B cell (primary cell): ENCODE measurements at regions not wholly inside any gene's neighbourhood (a gene's known extent, or its start where the extent isn't known, plus 50 kb on each side); places are given as distances from the start of the nearest gene placed in this dataset.

ENCODE experiments used
- ATAC-seq: fragments of 200-7000 bp; cut with Tn5 transposase; one replicate; pipeline ENCODE4 v1.10.0; 2021; ENCODE audit warnings: low read depth, mild to moderate bottlenecking, moderate number of reproducible peaks, moderate library complexity
- CTCF ChIA-PET: fragments of 350-600 bp; sonication (Branson Sonifier 250); formaldehyde crosslinking; loops from one replicate; lab custom pipeline; 2021; ENCODE audit warnings: antibody characterized with exemption, inconsistent platforms; lab: Charles Lee
- POLR2A ChIA-PET: fragments of 350-600 bp; sonication (Branson Sonifier 250); formaldehyde crosslinking; loops from one replicate; lab custom pipeline; 2021; ENCODE audit warnings: antibody characterized with exemption; lab: Charles Lee
- DNase-seq: peaks from one replicate; pipeline ENCODE4 v3.0.0; 2013
- H2AFZ ChIP-seq: 2 replicates; pipeline ENCODE4 v1.6.1; 2012; ENCODE audit warnings: mild to moderate bottlenecking, low read depth, low read length; ENCODE audit not compliant: insufficient read depth, poor library complexity, severe bottlenecking
- H3K27ac ChIP-seq, 2 donors: 1 replicate in 1 of 2; 2 replicates in 1 of 2; pipeline ENCODE4 v1.5.1; 2012 to 2013; ENCODE audit warnings: low read length in 2 of 2, mild to moderate bottlenecking in 2 of 2, moderate library complexity in 1 of 2
- H3K27me3 ChIP-seq, 4 experiments: fragments of 200-600 bp in 1 of 4; sonication (generic) in 1 of 4; replicated peaks in 1 of 4; 1 replicate in 2 of 4; 2 replicates in 2 of 4; pipeline versions ENCODE4 v1.6.1 to v1.7.0; 2013 to 2016; ENCODE audit warnings: low read length in 3 of 4, mild to moderate bottlenecking in 2 of 4, mixed read lengths in 1 of 4, moderate library complexity in 1 of 4; ENCODE audit not compliant: insufficient read depth in 4 of 4, control insufficient read depth in 3 of 4; ENCODE audit errors: control extremely low read depth in 1 of 4
- H3K36me3 ChIP-seq, 2 experiments: replicated peaks in 1 of 2; 1 replicate in 1 of 2; 2 replicates in 1 of 2; pipeline versions ENCODE4 v1.6.1 to v1.7.1; 2013; ENCODE audit warnings: low read length in 1 of 2; ENCODE audit not compliant: insufficient read depth in 2 of 2, control insufficient read depth in 1 of 2; ENCODE audit errors: control extremely low read depth in 1 of 2, extremely low read depth in 1 of 2
- H3K4me1 ChIP-seq, 2 donors: fragments of 200-600 bp in 1 of 2; sonication (generic) in 1 of 2; 1 replicate in 1 of 2; 2 replicates in 1 of 2; pipeline versions ENCODE4 v1.5.1 to v1.6.1; 2013 to 2017; ENCODE audit warnings: low read length in 2 of 2; ENCODE audit not compliant: control insufficient read depth in 2 of 2, insufficient read depth in 2 of 2
- H3K4me2 ChIP-seq: replicated peaks from 2 replicates; pipeline ENCODE3; 2012; ENCODE audit warnings: mild to moderate bottlenecking, low read depth, low read length; ENCODE audit not compliant: poor library complexity, severe bottlenecking
- H3K4me3 ChIP-seq, 5 experiments: fragments of 200-600 bp in 1 of 5; sonication (generic) in 1 of 5; 1 replicate in 3 of 5; 2 replicates in 2 of 5; pipeline versions ENCODE4 v1.5.1 to v1.7.0; 2011 to 2016; ENCODE audit warnings: low read length in 4 of 5, mild to moderate bottlenecking in 4 of 5, low read depth in 2 of 5, control low read depth in 1 of 5, moderate library complexity in 1 of 5; ENCODE audit not compliant: insufficient read depth in 1 of 5; ENCODE audit errors: control extremely low read depth in 1 of 5, extremely low read depth in 1 of 5
- H3K79me2 ChIP-seq: fragments of 200-600 bp; sonication (generic); one replicate; pipeline ENCODE4 v1.6.0; 2016; ENCODE audit warnings: low read length; ENCODE audit not compliant: control insufficient read depth, insufficient read depth
- H3K9ac ChIP-seq: fragments of 200-600 bp; sonication (generic); 2 replicates; pipeline ENCODE4 v1.6.1; 2017; ENCODE audit warnings: mild to moderate bottlenecking, low read length, moderate library complexity
- H3K9me3 ChIP-seq, 3 donors: one replicate each; pipeline versions ENCODE4 v1.6.1 to v1.7.1; 2013; ENCODE audit warnings: low read length in 2 of 3; ENCODE audit not compliant: control insufficient read depth in 2 of 3, insufficient read depth in 1 of 3; ENCODE audit errors: control extremely low read depth in 1 of 3
- H4K20me1 ChIP-seq: 2 replicates; pipeline ENCODE4 v1.6.0; 2012; ENCODE audit warnings: mild to moderate bottlenecking, low read length; ENCODE audit not compliant: insufficient read depth, control insufficient read depth, poor library complexity, severe bottlenecking
- H3K27ac Mint-ChIP-seq: one replicate; pipeline ENCODE4 v1.8.0; 2021; ENCODE audit warnings: mixed read lengths
- H3K27me3 Mint-ChIP-seq: one replicate; pipeline ENCODE4 v1.8.0; 2021; ENCODE audit warnings: mixed read lengths
- H3K4me1 Mint-ChIP-seq: one replicate; pipeline ENCODE4 v1.8.0; 2021; ENCODE audit warnings: mixed read lengths
- H3K4me3 Mint-ChIP-seq: one replicate; pipeline ENCODE4 v1.8.0; 2021; ENCODE audit warnings: mixed read lengths
- H3K9me3 Mint-ChIP-seq: one replicate; pipeline ENCODE4 v1.8.0; 2022; ENCODE audit warnings: mixed read lengths; ENCODE audit not compliant: insufficient read depth
- EZH2 ChIP-seq: IDR thresholded peaks from 2 replicates; pipeline ENCODE4 v1.6.1; 2012; ENCODE audit warnings: borderline replicate concordance, low read depth, mild to moderate bottlenecking, moderate library complexity, low read length; ENCODE audit not compliant: insufficient read depth, poor library complexity, severe bottlenecking
- WGBS: methylation state at CpG from one replicate; pipeline ENCODE4 v1.1.5; 2013; ENCODE audit warnings: missing lambda C conversion rate; ENCODE audit not compliant: insufficient coverage; 5-methylcytosine and 5-hydroxymethylcytosine counted together
- intact Hi-C: fragments of 100-400 bp; cut with micrococcal nuclease; formaldehyde crosslinking; loops from one replicate; pipeline ENCODE4 v1.10.0; 2022
- TF ChIP-seq, protein P1 (sequence below): fragments of 200-600 bp; IDR thresholded peaks from one replicate; pipeline ENCODE4 v1.8.0; 2022; ENCODE audit warnings: antibody characterized with exemption, mild to moderate bottlenecking

DNA sequence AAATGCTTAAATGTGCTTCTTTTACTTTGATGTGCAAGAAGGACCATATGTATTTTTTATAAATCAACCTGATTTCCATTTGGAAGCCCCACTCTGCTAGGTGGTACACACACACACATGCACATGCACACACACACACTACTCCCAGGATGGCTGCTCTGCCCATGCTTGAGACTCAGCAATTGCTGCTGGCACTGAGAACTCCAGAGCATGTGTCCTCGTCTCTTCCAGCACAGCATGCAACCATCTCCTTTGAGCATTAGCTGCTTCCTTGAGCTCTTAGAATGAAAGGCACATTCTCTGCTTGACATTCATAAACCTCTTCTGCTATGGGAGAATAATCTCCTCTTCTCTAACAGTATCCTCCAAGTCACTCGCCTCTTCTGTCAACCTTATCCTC lies 115.9 kb downstream of the FEM1C start:
- Histone ChIP-seq H3K27me3 (no peaks in the 10 kb centered on the region), H3K9me3 (no peaks in the 10 kb centered on the region), H2AFZ (no peak overlapping the region), H3K4me1 (no peaks in the 10 kb centered on the region), H3K36me3 (no peaks in the 10 kb centered on the region), H4K20me1 (no peaks in the 10 kb centered on the region), H3K4me3 (no peak overlapping the region), H3K27ac (no peak overlapping the region), H3K9ac (no peak overlapping the region), H3K4me2 (no peak overlapping the region), H3K79me2 (no peaks in the 10 kb centered on the region)
- intact Hi-C loops, result no loop called here
- ATAC-seq, result no peak
- WGBS, result no CpG with 5 or more reads among the region's 2 CpGs
- Mint-ChIP-seq H3K27me3 (no peaks in the 10 kb centered on the region), H3K4me3 (no peak overlapping the region), H3K9me3 (no peaks in the 10 kb centered on the region), H3K4me1 (peaks cover 4% of the 10 kb centered on the region), H3K27ac (no peak overlapping the region)
- TF ChIP-seq, protein P1, sequence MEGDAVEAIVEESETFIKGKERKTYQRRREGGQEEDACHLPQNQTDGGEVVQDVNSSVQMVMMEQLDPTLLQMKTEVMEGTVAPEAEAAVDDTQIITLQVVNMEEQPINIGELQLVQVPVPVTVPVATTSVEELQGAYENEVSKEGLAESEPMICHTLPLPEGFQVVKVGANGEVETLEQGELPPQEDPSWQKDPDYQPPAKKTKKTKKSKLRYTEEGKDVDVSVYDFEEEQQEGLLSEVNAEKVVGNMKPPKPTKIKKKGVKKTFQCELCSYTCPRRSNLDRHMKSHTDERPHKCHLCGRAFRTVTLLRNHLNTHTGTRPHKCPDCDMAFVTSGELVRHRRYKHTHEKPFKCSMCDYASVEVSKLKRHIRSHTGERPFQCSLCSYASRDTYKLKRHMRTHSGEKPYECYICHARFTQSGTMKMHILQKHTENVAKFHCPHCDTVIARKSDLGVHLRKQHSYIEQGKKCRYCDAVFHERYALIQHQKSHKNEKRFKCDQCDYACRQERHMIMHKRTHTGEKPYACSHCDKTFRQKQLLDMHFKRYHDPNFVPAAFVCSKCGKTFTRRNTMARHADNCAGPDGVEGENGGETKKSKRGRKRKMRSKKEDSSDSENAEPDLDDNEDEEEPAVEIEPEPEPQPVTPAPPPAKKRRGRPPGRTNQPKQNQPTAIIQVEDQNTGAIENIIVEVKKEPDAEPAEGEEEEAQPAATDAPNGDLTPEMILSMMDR, result no peak
- no peak for TF ChIP-seq EZH2
- ChIA-PET CTCF (no interaction called here), POLR2A (no interaction called here)
- no peak for DNase-seq

DNA sequence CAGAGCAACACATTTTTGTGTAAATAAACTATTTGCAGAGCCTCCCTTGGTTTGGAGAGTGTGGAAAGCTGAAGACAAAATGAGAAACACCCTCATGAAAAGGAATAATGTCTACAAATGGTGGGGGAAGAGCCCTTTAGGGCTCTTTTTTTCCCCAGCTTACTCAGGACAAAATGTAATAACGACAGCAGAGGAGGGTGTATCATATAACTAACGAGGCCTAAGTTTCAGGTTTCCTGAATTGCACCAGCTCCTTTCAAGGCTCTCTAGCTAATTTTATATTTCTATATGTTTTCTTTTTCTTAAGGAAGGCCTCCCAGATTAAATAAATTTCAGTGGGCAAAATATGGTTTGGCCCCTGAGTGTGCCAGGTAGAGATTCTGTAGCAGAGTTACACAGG lies 116.3 kb downstream of the FEM1C start:
- Mint-ChIP-seq H3K27me3 (no peaks in the 10 kb centered on the region), H3K4me3 (no peak overlapping the region), H3K27ac (no peak overlapping the region), H3K4me1 (peaks cover 4% of the 10 kb centered on the region), H3K9me3 (no peaks in the 10 kb centered on the region)
- WGBS, result no CpG with 5 or more reads among the region's 2 CpGs
- DNase-seq (no peak), ATAC-seq (no peak)
- Histone ChIP-seq H3K9ac (no peak overlapping the region), H4K20me1 (no peaks in the 10 kb centered on the region), H2AFZ (no peak overlapping the region), H3K27me3 (no peaks in the 10 kb centered on the region), H3K4me2 (no peak overlapping the region), H3K27ac (no peak overlapping the region), H3K4me1 (no peaks in the 10 kb centered on the region), H3K36me3 (no peaks in the 10 kb centered on the region), H3K9me3 (no peaks in the 10 kb centered on the region), H3K79me2 (no peaks in the 10 kb centered on the region), H3K4me3 (no peak overlapping the region)
- no peak for TF ChIP-seq EZH2
- TF ChIP-seq, protein P1, result no peak
- POLR2A ChIA-PET, result no interaction called here
- CTCF ChIA-PET, result no interaction called here
- intact Hi-C loops, result no loop called here
